NK-92 treated with Interleukin-12 subunit alpha and Interleukin-12 subunit beta, amount 100 ng/mL, for 24 hours (cell line): ENCODE measurements at regions not wholly inside any gene's neighbourhood (a gene's known extent, or its start where the extent isn't known, plus 50 kb on each side); places are given as distances from the start of the nearest gene placed in this dataset.

ENCODE experiments used
- DNase-seq: peaks from one replicate; lab custom pipeline; 2025; lab: John Stamatoyannopoulos, UW

DNA sequence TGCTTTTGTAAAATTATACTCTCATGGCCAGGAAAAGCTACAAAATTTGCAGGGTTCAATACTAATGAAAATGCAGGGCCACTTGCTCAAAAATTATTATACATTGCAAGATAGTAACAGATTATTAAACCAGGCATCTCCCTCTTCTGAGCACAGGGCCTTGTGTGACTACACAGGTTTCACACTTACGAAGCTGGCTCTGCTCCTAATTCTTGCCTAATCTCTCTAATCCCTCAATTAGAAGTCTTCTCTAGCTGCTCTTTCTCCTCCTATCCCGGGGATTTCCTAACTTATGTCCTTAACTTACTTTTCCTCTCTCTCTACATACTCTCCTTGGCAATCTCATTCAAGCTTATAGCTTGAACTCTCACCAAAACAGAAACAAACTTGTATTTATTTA, 168.3 kb downstream of the AREG start:
- no peak for DNase-seq

GRCh38 chr4:74615411-74615810, 170.5 kb downstream of the AREG start:
- DNase-seq: no peak

DNA sequence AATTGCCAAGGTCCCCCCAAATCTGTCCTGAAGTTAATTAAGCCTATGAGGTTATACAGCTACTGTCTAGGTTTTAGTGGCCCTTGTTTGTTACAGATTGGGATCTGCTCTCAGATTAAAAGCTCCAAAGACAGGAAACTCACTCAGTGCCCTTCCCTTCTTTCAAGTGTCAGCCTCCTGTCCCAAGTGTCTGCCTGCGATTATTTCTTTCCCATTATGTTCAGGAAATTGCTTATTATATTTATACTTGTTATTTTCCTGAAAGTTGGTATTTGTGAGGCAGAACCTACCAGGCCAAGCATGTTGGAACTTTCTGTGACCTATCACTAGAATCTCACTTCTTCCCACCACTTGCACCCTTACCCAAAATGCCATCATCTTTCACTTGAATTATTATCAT, 173.2 kb downstream of the AREG start:
- DNase-seq: no peak

GRCh38 chr4:74618659-74619058, 173.7 kb downstream of the AREG start:
- no peak for DNase-seq

GRCh38 chr4:74619931-74620702, 174.2 kb downstream of the BTC start:
- no peak for DNase-seq

GRCh38 chr4:74621616-74622015, 172.7 kb downstream of the BTC start:
- no peak for DNase-seq

DNA sequence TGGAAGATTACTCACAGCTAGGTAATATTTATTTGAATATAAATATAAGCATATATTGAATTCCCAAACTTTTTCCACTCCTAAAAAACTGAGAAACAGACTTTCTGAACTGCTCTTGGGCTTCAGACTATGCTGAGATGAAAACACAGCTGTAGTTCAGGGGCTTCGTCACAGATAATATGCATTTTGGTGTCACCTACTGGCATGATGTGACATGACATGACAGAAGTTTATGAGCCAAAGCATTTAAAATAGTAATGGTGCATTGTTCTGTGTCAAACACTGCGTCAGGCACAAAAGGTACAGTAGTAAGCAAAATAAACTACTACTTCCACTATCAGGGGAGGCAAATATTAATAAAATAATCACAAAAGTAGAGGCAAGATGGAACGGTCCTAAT, 171.3 kb downstream of the BTC start:
- DNase-seq: no peak

DNA sequence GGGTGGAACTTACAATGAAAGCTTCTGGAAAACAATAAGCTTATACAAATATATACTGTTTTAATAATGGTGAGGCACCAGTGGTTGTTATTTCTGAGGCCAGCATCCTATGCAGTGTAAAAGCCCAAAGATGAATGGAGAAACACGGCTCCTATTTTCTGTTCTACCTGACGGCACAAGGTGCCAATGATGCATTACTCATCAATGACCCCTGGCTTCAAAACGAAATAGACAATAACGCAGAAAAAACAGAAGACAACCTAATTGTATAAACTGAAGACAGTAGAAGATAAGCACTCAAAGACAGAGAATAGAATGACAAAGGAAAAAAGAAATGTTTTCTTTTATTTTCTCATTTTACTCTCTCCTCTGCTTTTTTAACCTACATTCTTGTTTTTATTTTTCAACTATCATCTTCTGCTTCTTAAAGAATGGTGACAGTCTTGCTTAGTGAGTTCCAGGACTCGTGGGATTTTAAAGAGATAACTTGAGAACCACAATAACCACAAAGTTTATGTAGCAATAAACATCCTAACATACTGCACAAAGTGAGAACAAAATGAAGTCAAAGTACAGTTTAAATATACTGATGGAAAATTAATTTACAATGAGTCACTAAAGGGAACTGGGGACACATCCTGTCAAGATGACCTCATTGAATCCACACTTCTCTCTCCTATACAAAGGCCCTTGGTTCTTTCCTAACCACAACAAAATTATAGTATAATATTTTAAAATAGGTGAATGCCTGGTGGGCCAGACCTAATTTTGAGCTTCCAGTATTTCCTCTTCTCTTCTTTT, 169.8 kb downstream of the BTC start:
- no peak for DNase-seq

DNA sequence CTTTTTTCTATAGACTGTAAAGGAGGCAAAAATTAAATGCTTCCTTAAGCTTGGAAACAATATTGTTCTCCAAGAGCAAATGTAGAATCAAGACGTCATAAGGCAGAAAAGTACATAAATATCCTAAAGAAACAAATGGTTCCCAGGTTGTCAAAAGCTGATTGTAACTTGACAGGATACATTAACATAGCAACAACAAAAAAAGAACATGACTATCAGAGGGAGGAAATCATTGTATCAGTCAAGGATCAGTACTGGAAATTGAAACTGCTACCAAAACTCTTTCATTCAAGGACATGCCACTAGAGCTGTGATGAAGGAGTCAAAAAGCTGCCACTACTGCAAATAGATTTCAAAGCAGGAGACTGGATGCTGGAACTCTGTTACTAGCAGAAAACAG, 168.3 kb downstream of the BTC start:
- DNase-seq: no peak

DNA sequence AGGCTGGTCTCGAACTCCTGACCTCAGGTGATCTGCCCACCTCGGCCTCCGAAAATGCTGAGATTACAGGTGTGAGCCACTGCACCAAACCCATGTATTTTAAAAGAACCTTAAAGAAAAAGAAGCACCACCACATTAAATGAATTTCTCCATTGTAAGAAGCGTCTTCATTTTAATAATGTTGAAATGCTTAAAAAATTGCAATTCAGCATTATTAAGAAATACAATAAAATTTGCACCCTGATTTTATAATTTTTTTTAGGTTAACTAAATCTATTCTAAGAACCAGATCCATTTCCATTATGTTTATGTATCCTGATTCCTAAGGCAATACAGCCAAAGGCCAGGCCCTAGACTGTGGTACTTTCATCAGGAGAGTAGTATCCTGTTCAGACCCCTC, 167.2 kb downstream of the BTC start:
- DNase-seq: no peak

DNA sequence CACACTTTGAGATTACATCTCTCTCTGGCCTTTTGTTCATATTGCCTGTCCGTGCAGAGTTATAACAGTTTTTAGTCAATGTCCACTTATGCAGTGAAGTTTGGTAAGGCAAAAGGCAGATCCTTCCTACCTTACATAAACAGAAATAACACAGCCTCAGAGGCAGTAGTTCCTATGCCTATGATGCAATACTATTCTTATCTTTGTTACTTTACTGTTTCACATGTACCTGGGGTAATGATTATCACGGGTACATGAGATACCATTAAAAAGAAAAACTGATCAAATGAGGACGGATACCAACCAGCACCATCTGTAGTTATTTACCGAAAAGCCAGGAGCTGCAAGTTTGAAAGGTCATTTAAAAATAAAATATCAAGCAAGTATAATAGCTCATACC, 166.8 kb downstream of the BTC start:
- no peak for DNase-seq

GRCh38 chr4:74628852-74629620, 165.3 kb downstream of the BTC start:
- DNase-seq: no peak

DNA sequence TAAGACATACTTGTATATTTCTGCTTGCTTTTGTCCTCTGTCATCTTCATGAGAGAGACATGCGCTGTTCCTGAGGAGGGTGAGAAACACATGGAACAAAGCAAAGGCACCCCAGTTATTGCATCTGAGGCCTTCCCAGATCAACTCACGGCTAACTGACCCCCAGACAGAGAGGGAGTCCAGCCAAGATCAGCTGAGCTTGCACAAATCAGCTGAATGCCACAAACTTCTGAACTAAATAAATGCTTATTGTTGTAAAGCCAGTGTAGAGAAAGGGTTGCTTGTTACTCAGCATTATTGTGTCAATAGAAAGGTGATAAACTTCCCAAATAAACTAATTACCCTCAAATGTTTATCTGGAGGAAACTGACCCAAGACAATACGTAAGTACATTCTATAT, 163.8 kb downstream of the BTC start:
- DNase-seq: no peak

DNA sequence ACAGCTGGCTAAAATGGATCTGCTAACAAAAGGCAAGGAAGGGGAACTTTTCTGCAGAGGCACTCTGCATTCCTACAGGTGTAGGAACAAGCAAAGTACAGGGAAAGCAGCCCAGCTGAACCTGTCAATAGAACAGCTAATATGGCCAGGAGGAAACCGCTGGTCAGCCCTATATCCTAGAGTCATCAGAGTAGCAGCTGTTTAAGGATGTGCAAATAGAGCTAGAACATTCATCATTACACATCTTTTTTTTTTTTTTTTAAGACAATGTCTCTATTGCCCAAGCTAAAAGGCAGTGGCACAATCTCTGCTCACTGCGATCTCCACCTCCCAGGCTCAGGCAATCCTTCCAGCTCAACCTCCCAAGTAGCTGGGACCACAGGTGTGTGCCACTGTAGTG, 163.0 kb downstream of the BTC start:
- DNase-seq: no peak

DNA sequence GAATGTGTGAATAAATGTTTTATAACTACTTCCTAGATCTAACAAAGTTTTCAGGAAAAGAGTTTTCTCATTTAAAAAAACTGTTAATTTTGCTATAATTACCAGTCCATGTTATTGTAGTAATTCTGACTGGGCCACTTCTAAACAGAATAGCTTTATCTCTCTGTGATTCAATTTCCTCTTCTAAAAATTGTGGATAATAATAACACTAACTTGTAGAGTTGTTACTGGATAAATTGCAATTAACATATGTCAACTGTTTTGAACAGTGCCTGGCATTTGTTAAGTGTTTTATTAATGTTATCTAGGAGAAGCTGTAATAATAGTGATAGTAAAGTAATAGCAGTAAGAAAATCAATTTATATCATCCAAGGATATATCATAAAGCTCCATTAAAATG, 162.3 kb downstream of the BTC start:
- no peak for DNase-seq

- DNase-seq: no peak
Observed at GRCh38 chr4:74632634-74633033, 161.7 kb downstream of the BTC start.

DNA sequence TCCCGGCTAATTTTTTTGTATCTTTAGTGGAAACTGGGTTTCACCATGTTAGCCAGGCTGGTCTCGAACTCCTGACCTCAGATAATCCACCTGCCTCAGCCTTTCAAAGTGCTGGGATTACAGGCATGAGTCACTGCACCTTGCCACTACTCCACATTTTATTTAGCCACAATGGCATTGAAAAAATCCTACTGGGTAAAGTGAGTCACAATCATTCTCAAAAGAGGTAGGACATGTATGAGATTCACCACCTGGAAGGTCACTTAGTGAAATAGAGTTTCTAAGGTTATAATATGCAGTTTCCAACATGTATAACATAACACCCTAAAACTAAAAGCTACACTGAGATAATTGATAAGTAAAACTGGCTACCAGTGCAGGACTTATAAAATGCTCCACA, 159.2 kb downstream of the BTC start:
- DNase-seq: no peak

DNA sequence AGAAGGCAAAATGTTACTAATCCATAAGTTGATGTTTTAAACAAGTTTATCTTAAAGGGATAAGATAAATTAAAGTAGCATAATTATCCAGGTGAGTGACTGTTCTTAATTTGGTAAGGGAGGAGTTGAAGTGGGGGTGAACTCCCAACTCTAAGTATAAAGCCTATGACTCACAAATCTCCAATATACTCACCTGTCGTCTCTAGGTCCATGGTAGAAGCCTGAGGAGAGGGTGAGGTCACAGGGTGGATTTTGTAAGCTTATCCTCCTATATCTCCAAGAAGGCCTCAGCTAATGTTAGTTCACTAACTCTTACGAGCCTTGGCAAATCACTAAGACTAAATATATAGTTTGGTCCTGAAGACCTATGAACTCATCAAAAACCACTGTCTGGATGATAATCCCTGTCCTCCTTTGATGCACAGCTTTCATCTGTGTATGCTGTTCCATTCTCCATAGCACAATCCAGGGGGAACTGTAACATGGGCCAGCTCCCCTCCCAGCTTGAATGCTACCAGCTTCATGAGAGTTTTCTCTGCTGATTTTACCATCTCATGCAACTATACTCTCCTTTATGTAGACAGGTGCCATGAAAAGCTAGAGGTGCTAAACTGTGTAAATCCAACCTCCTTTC, 158.7 kb downstream of the BTC start:
- no peak for DNase-seq

DNA sequence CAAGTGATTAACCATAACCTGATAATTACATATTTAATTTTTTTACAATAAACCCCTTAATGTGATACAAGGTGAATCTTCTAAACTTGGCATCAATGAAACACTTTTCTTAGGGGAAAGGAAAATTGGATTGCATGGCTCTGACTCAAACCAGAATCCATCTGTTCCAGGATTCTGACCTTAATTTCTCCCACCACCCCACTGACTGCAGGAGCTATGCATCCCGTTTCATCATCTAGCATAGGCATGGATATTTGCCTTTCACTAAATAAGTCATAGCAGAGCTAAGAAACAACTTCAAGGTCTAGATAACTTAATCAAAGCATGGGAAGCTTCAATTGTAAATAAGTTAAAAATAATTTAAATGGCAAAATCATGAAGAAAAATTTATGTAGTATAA, 156.3 kb downstream of the BTC start:
- DNase-seq: no peak

GRCh38 chr4:74638689-74639088, 155.6 kb downstream of the BTC start:
- DNase-seq: no peak

DNA sequence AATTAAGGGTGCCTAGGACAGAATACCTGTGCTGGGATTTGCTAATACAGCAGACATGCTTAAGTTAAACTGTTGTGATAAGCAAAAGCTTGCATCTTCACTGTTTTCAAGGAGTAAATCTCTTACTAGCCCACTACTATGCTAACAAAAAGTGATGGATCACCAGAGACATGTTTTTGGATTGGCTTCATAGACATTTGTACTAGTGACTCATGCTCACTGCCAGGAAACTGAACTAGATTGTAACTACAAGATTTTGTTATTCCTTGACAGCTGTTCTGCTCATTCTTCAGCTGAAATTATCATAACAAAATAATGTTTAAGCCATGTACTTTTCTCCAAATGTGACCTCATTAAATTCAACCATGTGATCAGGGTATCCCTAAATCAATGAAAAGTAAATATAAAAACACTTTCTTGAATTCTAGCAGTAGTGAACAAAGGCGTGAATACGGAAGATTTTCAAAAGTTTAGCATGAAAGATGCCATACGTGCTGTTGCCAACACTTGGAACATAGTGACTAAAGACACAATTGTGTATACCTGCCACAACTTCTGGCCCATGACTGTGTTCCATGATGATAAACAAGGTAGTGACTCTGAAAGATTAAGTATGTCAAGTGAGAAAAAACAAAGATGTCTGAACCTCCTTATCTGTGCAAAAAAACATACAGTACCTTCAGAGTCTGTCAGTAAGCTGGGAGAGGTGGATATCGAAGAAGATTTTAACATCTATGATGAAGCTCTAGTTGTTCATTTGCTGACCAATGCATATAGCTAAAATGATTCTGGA, 154.0 kb downstream of the BTC start:
- no peak for DNase-seq

DNA sequence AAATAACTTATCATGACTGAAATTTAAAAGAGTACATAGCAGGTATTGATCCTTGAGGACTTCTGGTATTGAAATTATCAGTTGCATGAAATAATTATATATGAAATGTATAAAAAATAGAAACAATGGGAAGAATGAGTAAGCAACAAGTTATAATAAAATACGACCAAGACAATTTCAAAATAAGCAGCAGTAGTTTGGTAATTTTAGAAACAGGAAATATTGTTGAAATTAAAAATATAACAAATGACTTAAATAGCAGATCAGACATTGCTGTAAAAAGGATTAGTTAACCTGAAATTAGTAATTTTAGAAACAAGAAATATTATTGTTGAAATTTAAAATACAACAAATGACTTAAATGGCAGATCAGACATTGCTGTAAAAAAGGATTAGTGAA, 152.3 kb downstream of the BTC start:
- no peak for DNase-seq
